Kidney epithelial cell (primary cell): ENCODE measurements at regions not wholly inside any gene's neighbourhood (a gene's known extent, or its start where the extent isn't known, plus 50 kb on each side); places are given as distances from the start of the nearest gene placed in this dataset.
A peak's percentile ranks its signal among the peaks of the same experiment; 100 is the strongest.

Source experiments
- DNase-seq: peaks from one replicate; pipeline ENCODE4 v3.0.0-alpha.2; 2010; ENCODE audit warnings: low read depth
- H3K27me3 ChIP-seq: 2 replicates; pipeline ENCODE4 v1.6.0; 2011; ENCODE audit warnings: low read length; ENCODE audit not compliant: control insufficient read depth, insufficient read depth
- H3K36me3 ChIP-seq: 2 replicates; pipeline ENCODE4 v1.5.1; 2011; ENCODE audit warnings: low read length; ENCODE audit not compliant: control insufficient read depth, insufficient read depth
- H3K4me3 ChIP-seq: 2 replicates; pipeline ENCODE4 v1.5.1; 2011; ENCODE audit warnings: low read depth, mild to moderate bottlenecking, control low read depth, low read length
- TF ChIP-seq, protein P1 (sequence below): IDR thresholded peaks from 2 replicates; pipeline ENCODE4 v1.5.1; 2011; ENCODE audit warnings: mild to moderate bottlenecking, moderate library complexity, low read length, control low read depth, inconsistent platforms; ENCODE audit not compliant: insufficient read depth, poor library complexity, severe bottlenecking

DNA sequence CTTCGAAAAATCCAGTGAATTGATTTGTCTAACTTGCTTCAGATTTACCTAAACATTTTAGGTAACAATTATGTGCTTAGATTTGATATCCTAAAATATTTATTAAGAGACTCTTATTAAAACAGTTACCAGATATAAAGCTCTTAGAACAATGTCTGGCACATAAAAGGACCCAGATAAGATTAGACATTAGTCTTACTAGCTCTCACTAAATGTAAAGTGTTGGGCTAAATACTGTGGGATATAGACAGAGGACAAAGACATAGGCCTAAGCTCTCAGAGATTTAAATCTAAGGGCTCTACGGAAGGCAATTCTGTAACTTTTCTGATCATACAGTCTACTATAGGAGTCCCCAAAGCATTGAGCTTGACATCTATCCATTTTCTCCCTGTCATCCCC, 94.4 kb upstream of the TRPC3 start:
- Histone ChIP-seq H3K36me3 (no peaks in the 10 kb centered on the region), H3K27me3 (no peaks in the 10 kb centered on the region), H3K4me3 (no peak overlapping the region)
- TF ChIP-seq, protein P1, sequence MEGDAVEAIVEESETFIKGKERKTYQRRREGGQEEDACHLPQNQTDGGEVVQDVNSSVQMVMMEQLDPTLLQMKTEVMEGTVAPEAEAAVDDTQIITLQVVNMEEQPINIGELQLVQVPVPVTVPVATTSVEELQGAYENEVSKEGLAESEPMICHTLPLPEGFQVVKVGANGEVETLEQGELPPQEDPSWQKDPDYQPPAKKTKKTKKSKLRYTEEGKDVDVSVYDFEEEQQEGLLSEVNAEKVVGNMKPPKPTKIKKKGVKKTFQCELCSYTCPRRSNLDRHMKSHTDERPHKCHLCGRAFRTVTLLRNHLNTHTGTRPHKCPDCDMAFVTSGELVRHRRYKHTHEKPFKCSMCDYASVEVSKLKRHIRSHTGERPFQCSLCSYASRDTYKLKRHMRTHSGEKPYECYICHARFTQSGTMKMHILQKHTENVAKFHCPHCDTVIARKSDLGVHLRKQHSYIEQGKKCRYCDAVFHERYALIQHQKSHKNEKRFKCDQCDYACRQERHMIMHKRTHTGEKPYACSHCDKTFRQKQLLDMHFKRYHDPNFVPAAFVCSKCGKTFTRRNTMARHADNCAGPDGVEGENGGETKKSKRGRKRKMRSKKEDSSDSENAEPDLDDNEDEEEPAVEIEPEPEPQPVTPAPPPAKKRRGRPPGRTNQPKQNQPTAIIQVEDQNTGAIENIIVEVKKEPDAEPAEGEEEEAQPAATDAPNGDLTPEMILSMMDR, result no peak
- DNase-seq, result no peak

DNA sequence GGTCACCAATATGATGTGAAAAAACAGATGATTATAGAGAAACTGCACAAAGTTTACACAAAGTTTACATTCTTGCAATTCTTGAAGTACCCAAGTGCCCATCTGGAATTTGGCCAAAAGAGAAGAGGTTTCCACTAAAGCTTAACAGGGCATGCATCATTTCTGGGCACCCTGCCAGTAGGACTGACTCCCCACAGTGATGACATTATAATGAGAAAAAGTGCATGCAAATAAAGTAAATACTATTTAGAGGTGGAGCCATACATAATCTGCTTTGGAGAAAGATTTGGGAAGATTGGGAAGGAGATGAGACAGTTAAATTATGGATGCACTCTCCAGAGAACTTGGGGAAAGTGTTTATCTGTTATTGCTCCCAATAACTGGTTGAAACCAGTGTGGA, 93.7 kb upstream of the TRPC3 start:
- peak; percentile 90 for DNase-seq
- TF ChIP-seq, protein P1, result no peak
- Histone ChIP-seq H3K36me3 (no peaks in the 10 kb centered on the region), H3K27me3 (no peaks in the 10 kb centered on the region), H3K4me3 (no peak overlapping the region)

DNA sequence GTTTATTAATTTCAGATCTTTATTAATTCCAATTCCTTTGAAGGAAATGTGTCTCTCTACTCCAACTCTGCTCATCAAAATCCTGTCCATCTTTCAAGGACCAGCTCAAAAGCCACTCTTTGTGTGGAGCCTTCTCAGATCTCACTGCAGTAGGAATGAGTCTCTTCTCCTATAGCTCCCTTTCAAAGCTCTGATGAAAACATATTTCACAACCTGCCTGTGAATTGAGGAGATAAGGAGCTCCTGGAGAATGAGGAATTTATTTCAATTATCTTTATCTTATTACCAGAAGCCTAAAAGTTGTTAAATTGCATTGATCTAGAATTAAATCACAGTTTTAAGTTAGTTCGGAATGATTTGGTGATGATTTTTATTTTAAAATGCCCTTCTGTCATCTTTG, 92.6 kb upstream of the TRPC3 start:
- Histone ChIP-seq H3K4me3 (no peak overlapping the region), H3K36me3 (no peaks in the 10 kb centered on the region), H3K27me3 (no peaks in the 10 kb centered on the region)
- DNase-seq, result no peak
- TF ChIP-seq, protein P1, result no peak

DNA sequence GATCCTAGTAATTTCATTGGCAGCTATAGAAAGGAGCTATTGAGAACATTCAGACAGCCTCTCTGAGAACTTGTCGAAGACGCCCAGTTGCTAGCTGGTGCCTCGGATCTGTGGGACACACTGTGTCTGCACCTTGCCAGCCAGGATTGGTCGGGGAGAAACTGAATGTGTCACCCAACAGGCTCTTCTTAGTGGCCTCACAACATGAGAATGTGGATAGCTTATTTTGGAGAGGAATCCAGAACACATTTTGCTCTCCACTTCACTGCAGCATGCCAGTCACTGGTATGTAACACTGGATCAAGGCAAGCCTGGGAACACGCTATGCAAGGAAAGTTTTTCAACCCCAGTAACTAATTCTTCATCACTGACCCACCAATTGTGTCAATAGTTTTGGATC, 89.5 kb upstream of the TRPC3 start:
- Histone ChIP-seq H3K4me3 (no peak overlapping the region), H3K27me3 (no peaks in the 10 kb centered on the region), H3K36me3 (no peaks in the 10 kb centered on the region)
- DNase-seq, result no peak
- TF ChIP-seq, protein P1, result no peak

DNA sequence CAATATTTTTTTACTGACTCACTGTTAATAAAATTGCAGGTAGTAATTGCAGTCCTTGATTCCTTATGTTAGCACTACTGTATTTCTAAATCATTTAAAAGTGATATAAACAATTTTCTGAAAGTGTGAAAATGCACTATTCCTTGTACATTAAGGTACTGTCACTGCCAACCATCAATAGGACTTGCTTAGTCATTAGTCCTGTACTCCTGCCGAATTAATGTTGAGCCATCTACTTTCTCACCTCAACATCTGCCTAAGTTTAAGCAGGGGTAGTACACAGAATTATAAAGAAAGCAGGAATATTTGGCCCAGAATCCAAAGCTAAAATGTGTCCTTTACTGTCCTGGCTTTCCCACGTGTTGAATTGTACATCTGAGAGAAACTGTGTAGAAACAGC, 87.0 kb upstream of the TRPC3 start:
- TF ChIP-seq, protein P1, result no peak
- Histone ChIP-seq H3K27me3 (no peaks in the 10 kb centered on the region), H3K4me3 (no peak overlapping the region), H3K36me3 (no peaks in the 10 kb centered on the region)
- no peak for DNase-seq

DNA sequence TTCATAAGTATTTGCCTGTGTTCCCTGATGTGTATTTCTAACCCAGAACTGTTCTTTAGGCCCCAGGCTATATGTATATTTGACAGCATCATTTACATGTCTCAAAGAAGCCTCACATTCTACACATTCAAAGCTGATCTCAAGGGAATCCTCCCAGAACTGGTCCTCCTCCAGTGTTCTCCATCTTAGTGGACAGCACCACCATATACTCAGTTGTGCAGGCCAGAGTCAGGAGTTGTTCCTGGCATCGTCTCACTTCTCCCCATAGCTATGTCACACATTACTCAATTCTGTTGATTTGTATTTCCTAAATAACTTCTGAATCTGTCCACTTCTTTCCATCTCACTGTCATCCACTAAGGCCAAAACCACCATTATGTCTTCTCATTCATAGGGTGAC, 82.8 kb upstream of the TRPC3 start:
- H3K27me3 ChIP-seq, result no peaks in the 10 kb centered on the region
- DNase-seq, result no peak
- TF ChIP-seq, protein P1, result no peak
- no peak overlapping the region for H3K4me3 ChIP-seq
- H3K36me3 ChIP-seq, result no peaks in the 10 kb centered on the region
